Heart left ventricle (tissue), 16 donors: ENCODE measurements at regions not wholly inside any gene's neighbourhood (a gene's known extent, or its start where the extent isn't known, plus 50 kb on each side); places are given as distances from the start of the nearest gene placed in this dataset.
"Not testable (repeated sequence)": the region's sequence is repeated elsewhere in the genome, so short reads cannot be mapped to it uniquely, and the experiment has no call there.

Experiments
- ATAC-seq, 4 donors: fragments of 200-7000 bp; cut with Tn5 transposase; one replicate each; pipeline ENCODE4 v1.9.1; 2020 to 2022; ENCODE audit warnings: moderate library complexity in 4 of 4, mild to moderate bottlenecking in 3 of 4, moderate number of reproducible peaks in 1 of 4
- DNase-seq, 5 donors: peaks; one replicate each; pipeline ENCODE4 v3.0.0-alpha.2; 2020
- H3K27ac ChIP-seq, 12 donors: fragments of 200-600 bp; sonication (generic) in 4 of 12; one replicate each; pipeline versions ENCODE4 v1.5.0 to v1.8.0; 2016 to 2022; ENCODE audit warnings: mild to moderate bottlenecking in 2 of 12
- H3K27me3 ChIP-seq, 9 donors: fragments of 200-600 bp; sonication (generic) in 2 of 9; one replicate each; pipeline versions ENCODE4 v1.5.1 to v1.8.0; 2016 to 2022; ENCODE audit warnings: mild to moderate bottlenecking in 3 of 9
- H3K36me3 ChIP-seq, 9 donors: fragments of 200-600 bp; sonication (generic) in 2 of 9; one replicate each; pipeline versions ENCODE4 v1.5.0 to v1.8.0; 2018 to 2022; ENCODE audit warnings: mild to moderate bottlenecking in 2 of 9
- H3K4me1 ChIP-seq, 12 donors: fragments of 200-600 bp; sonication (generic) in 4 of 12; one replicate each; pipeline versions ENCODE4 v1.5.0 to v1.8.0; 2016 to 2022; ENCODE audit warnings: mild to moderate bottlenecking in 3 of 12
- H3K4me3 ChIP-seq, 12 donors: fragments of 200-600 bp; sonication (generic) in 4 of 12; one replicate each; pipeline versions ENCODE4 v1.5.0 to v1.8.0; 2017 to 2022; ENCODE audit warnings: mild to moderate bottlenecking in 9 of 12, moderate library complexity in 4 of 12
- H3K9me3 ChIP-seq, 12 donors: fragments of 200-600 bp; sonication (generic) in 4 of 12; one replicate each; pipeline versions ENCODE4 v1.5.0 to v1.8.0; 2016 to 2022; ENCODE audit warnings: mild to moderate bottlenecking in 1 of 12
- CTCF ChIP-seq, 12 donors: fragments of 200-600 bp; sonication (generic) in 4 of 12; IDR thresholded peaks; one replicate each; pipeline versions ENCODE4 v1.5.0 to v1.8.0; 2018 to 2022; ENCODE audit warnings: antibody characterized with exemption in 12 of 12, mild to moderate bottlenecking in 5 of 12
- POLR2A ChIP-seq, 2 donors: fragments of 450-650 bp; IDR thresholded peaks; one replicate each; pipeline ENCODE4 v1.6.1; 2017; ENCODE audit warnings: antibody characterized with exemption in 2 of 2, mild to moderate bottlenecking in 2 of 2, moderate library complexity in 2 of 2
- WGBS, 4 donors: extraction: QIAGEN DNeasy Blood & Tissue Kit in 2 of 4; methylation state at CpG; one replicate each; pipeline versions ENCODE4 v1.1.5 to v1.1.7; 2013 to 2018; 5-methylcytosine and 5-hydroxymethylcytosine counted together
- intact Hi-C, 10 donors: fragments of 100-400 bp; cut with DNase I; formaldehyde crosslinking; loops; one replicate each; pipeline versions ENCODE4 v1.11.1 to v1.14.2; 2022
- donor health status: ischemic (EF 13 %, LVEDD 7.1; RV severe dilation, severe dysfunction).
- donor health status: healthy with polysubstance abuse.
- donor health status: DM: no; HTN: yes; CAD: no.
- donor health status: DM: no; HTN: no; CAD: no.
- donor health status: ischemic (EF 25% LVEDD 6.9; RV normal size, moderate dysfunction).
- donor health status: ischemic (EF 25% LVEDD 5.7; RV mildly dilated, moderate dysfunction).
- donor health status: healthy.
- donor health status: DM: yes; HTN: yes; CAD: no.
- donor health status: ischemic (EF 35%, LVEDD 5.7; RV mildly dilated, moderate dysfunction).
- donor health status: nonischemic (EF 11% LVEDD 7.7; RV severe dilation, severe dysfunction).
- donor health status: DM: yes; HTN: yes; CAD: no.
- donor health status: PGD.
- donor health status: ischemic (EF 29% LVEDD 5.4; RV normal size, mild dysfunction).
- donor health status: nonischemic (EF 23%, LVEDD 6.1; RV moderate dilation, normal function).

GRCh38 chr4:63214076-63214475 lies 1195.2 kb downstream of the TECRL start:
- ATAC-seq (no peak), DNase-seq (no peak)
- H3K4me3 ChIP-seq, result no peak overlapping the region
- no peak overlapping the region for H3K27ac ChIP-seq
- H3K36me3 ChIP-seq, result no peaks in the 10 kb centered on the region
- intact Hi-C loops, result no loop called here
- no peaks in the 10 kb centered on the region for H3K4me1 ChIP-seq
- peaks cover 0 to 35% (median 8%) of the 10 kb centered on the region in 12 donors for H3K9me3 ChIP-seq
- no peaks in the 10 kb centered on the region for H3K27me3 ChIP-seq
- TF ChIP-seq POLR2A (IDR thresholded peaks at IDR 0.05) (no peak), CTCF (IDR thresholded peaks at IDR 0.05) (no peak)

GRCh38 chr4:63211776-63212479 lies 1197.3 kb downstream of the TECRL start:
- Histone ChIP-seq H3K27me3 (no peaks in the 10 kb centered on the region), H3K9me3 (peaks cover 0 to 44% (median 8%) of the 10 kb centered on the region in 12 donors), H3K4me1 (no peaks in the 10 kb centered on the region), H3K4me3 (no peak overlapping the region), H3K27ac (no peak overlapping the region), H3K36me3 (no peaks in the 10 kb centered on the region)
- TF ChIP-seq CTCF (IDR thresholded peaks at IDR 0.05), result no peak
- no peak for TF ChIP-seq POLR2A (IDR thresholded peaks at IDR 0.05)
- no peak for DNase-seq
- intact Hi-C loops, result no loop called here
- no peak for ATAC-seq
- 75 to 79% (median 77%) methylated on average over 2 of the region's 2 CpGs for WGBS, 4 donors

- Histone ChIP-seq H3K9me3 (peaks cover 0 to 48% (median 6%) of the 10 kb centered on the region in 12 donors), H3K36me3 (no peaks in the 10 kb centered on the region), H3K27ac (no peak overlapping the region), H3K4me3 (no peak overlapping the region), H3K27me3 (no peaks in the 10 kb centered on the region), H3K4me1 (no peaks in the 10 kb centered on the region)
- intact Hi-C loops, result no loop called here
- ATAC-seq (no peak), DNase-seq (no peak)
- WGBS, 4 donors, result 65 to 85% (median 68%) methylated on average over 2 of the region's 2 CpGs
- TF ChIP-seq POLR2A (IDR thresholded peaks at IDR 0.05) (no peak), CTCF (IDR thresholded peaks at IDR 0.05) (no peak)
These were observed 1197.9 kb downstream of the TECRL start for GRCh38 chr4:63211375-63211774.

GRCh38 chr4:63193029-63193428 lies 1216.2 kb downstream of the TECRL start:
- H3K27me3 ChIP-seq, H3K9me3 ChIP-seq, H3K36me3 ChIP-seq, H3K4me1 ChIP-seq, H3K4me3 ChIP-seq, H3K27ac ChIP-seq, DNase-seq, ATAC-seq, intact Hi-C loops: not testable (repeated sequence)
- WGBS, 4 donors, result 89 to 98% (median 95%) methylated on average over 3 of the region's 3 CpGs

GRCh38 chr4:63171341-63171740 lies 1237.9 kb downstream of the TECRL start:
- no peak for DNase-seq
- no peak overlapping the region for H3K27ac ChIP-seq
- no peak for ATAC-seq
- no peaks in the 10 kb centered on the region for H3K4me1 ChIP-seq
- intact Hi-C loops, result no loop called here
- H3K4me3 ChIP-seq, result no peak overlapping the region
- H3K36me3 ChIP-seq, result no peaks in the 10 kb centered on the region
- peaks cover 0 to 7% (median 0%) of the 10 kb centered on the region in 12 donors for H3K9me3 ChIP-seq
- TF ChIP-seq CTCF (IDR thresholded peaks at IDR 0.05) (no peak), POLR2A (IDR thresholded peaks at IDR 0.05) (no peak)
- 58 to 73% (median 66%) methylated on average over 2 of the region's 2 CpGs for WGBS, 4 donors
- H3K27me3 ChIP-seq, result no peaks in the 10 kb centered on the region
